ENCODE measurements at regions not wholly inside any gene's neighbourhood (a gene's known extent, or its start where the extent isn't known, plus 50 kb on each side); places are given as distances from the start of the nearest gene placed in this dataset.

- TF ChIP-seq CTCF (conservative IDR thresholded peaks at IDR 0.05; ENCODE audit: low read length) = no peak
- no peak for TF ChIP-seq EZH2phosphoT487 (IDR thresholded peaks at IDR 0.05; ENCODE audit: borderline replicate concordance)
Measured at GRCh38 chr20:54822386-54822785, 347.0 kb downstream of the DOK5 start.
